Tibial nerve (tissue), 4 donors: ENCODE measurements at regions not wholly inside any gene's neighbourhood (a gene's known extent, or its start where the extent isn't known, plus 50 kb on each side); places are given as distances from the start of the nearest gene placed in this dataset.

ENCODE experiments used
- EP300 ChIP-seq, 2 donors: sonication (generic); formaldehyde crosslinking; IDR thresholded peaks; one replicate each; pipeline ENCODE4 v1.6.1; 2017; ENCODE audit warnings: antibody characterized with exemption in 2 of 2, mild to moderate bottlenecking in 1 of 2
- POLR2A ChIP-seq, 2 donors: fragments of 450-650 bp; IDR thresholded peaks; one replicate each; pipeline ENCODE4 v1.6.1; 2017; ENCODE audit warnings: antibody characterized with exemption in 2 of 2, mild to moderate bottlenecking in 2 of 2, moderate library complexity in 2 of 2
- TF ChIP-seq, protein P1 (sequence below), 5 experiments: fragments of 200-600 bp in 3 of 5; fragments of 450-650 bp in 2 of 5; sonication (generic) in 3 of 5; IDR thresholded peaks; one replicate each; pipeline ENCODE4 v1.5.1; 2016 to 2019; ENCODE audit warnings: antibody characterized with exemption in 5 of 5, mild to moderate bottlenecking in 3 of 5, moderate library complexity in 2 of 5

DNA sequence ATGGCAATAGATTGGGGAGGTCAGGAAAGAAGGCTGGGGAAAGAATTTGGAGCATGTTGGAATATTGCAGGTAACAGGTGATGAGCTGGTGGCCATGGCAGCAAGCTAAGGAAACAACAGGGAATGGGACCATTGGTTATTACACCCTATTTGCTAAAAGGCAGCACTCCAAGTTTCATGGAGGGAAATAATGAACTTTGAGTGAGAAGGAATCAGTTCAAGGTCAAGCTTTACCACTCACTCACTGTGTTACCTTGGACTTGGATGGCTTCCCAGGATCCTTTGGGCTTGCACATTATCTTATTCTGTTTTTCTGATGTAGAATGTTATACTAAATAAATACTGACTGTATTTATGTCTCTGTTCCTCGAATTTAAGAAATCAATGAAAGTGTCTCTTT is 792.8 kb upstream of the CDH8 start:
- TF ChIP-seq, protein P1, sequence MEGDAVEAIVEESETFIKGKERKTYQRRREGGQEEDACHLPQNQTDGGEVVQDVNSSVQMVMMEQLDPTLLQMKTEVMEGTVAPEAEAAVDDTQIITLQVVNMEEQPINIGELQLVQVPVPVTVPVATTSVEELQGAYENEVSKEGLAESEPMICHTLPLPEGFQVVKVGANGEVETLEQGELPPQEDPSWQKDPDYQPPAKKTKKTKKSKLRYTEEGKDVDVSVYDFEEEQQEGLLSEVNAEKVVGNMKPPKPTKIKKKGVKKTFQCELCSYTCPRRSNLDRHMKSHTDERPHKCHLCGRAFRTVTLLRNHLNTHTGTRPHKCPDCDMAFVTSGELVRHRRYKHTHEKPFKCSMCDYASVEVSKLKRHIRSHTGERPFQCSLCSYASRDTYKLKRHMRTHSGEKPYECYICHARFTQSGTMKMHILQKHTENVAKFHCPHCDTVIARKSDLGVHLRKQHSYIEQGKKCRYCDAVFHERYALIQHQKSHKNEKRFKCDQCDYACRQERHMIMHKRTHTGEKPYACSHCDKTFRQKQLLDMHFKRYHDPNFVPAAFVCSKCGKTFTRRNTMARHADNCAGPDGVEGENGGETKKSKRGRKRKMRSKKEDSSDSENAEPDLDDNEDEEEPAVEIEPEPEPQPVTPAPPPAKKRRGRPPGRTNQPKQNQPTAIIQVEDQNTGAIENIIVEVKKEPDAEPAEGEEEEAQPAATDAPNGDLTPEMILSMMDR (IDR thresholded peaks at IDR 0.05) = no peak
- TF ChIP-seq POLR2A (IDR thresholded peaks at IDR 0.05) = no peak
- TF ChIP-seq EP300 (IDR thresholded peaks at IDR 0.05) = no peak
